Activated CD8-positive, alpha-beta T cell treated with anti-CD3 and anti-CD28 coated beads, Interleukin-2, amount 10 ng/mL, durations not matched to agents 7 days and 5 days (primary cell): ENCODE measurements at regions not wholly inside any gene's neighbourhood (a gene's known extent, or its start where the extent isn't known, plus 50 kb on each side); places are given as distances from the start of the nearest gene placed in this dataset.

Experiments used
- ATAC-seq: fragments of 150-1000 bp; cut with Tn5 transposase; one replicate; pipeline ENCODE4 v1.10.0; 2021; ENCODE audit warnings: moderate library complexity
- CTCF ChIA-PET: fragments of 350-600 bp; sonication (Branson Sonifier 250); formaldehyde crosslinking; loops from one replicate; lab custom pipeline; 2021; ENCODE audit warnings: antibody characterized with exemption; lab: Charles Lee
- POLR2A ChIA-PET: fragments of 350-600 bp; sonication (Branson Sonifier 250); formaldehyde crosslinking; loops from one replicate; lab custom pipeline; 2021; ENCODE audit warnings: antibody characterized with exemption; lab: Charles Lee
- DNase-seq: peaks from one replicate; pipeline ENCODE4 v3.0.0-alpha.2; 2020
- H3K27ac Mint-ChIP-seq: one replicate; pipeline ENCODE4 v1.8.0; 2021; ENCODE audit warnings: mild to moderate bottlenecking, mixed read lengths
- H3K27me3 Mint-ChIP-seq: one replicate; pipeline ENCODE4 v1.8.0; 2021; ENCODE audit warnings: low read depth, mixed read lengths
- H3K36me3 Mint-ChIP-seq: one replicate; pipeline ENCODE4 v1.8.0; 2021; ENCODE audit warnings: low read depth, mixed read lengths
- H3K4me1 Mint-ChIP-seq: one replicate; pipeline ENCODE4 v1.8.0; 2021; ENCODE audit warnings: low read depth, mixed read lengths
- H3K4me3 Mint-ChIP-seq: one replicate; pipeline ENCODE4 v1.8.0; 2021; ENCODE audit warnings: mild to moderate bottlenecking, mixed read lengths
- H3K9me3 Mint-ChIP-seq: one replicate; pipeline ENCODE4 v1.8.0; 2022; ENCODE audit warnings: mixed read lengths; ENCODE audit not compliant: insufficient read depth

- Mint-ChIP-seq H3K36me3 (no peaks in the 10 kb centered on the region), H3K9me3 (peaks cover 6% of the 10 kb centered on the region), H3K27me3 (no peaks in the 10 kb centered on the region), H3K27ac (no peak overlapping the region), H3K4me3 (no peak overlapping the region), H3K4me1 (no peaks in the 10 kb centered on the region)
- ATAC-seq (no peak), DNase-seq (no peak)
- ChIA-PET CTCF (no interaction called here), POLR2A (no interaction called here)
Measured at GRCh38 chr6:19444481-19444880, 392.7 kb upstream of the ID4 start.

GRCh38 chr6:19446570-19446969 lies 390.6 kb upstream of the ID4 start:
- CTCF ChIA-PET, result no interaction called here
- POLR2A ChIA-PET, result no interaction called here
- H3K27ac Mint-ChIP-seq, result no peak overlapping the region
- no peak overlapping the region for H3K4me3 Mint-ChIP-seq
- H3K4me1 Mint-ChIP-seq, result no peaks in the 10 kb centered on the region
- ATAC-seq (no peak), DNase-seq (no peak)
- peaks cover 6% of the 10 kb centered on the region for H3K9me3 Mint-ChIP-seq
- no peaks in the 10 kb centered on the region for H3K36me3 Mint-ChIP-seq
- H3K27me3 Mint-ChIP-seq, result no peaks in the 10 kb centered on the region

- Mint-ChIP-seq H3K27ac (no peak overlapping the region), H3K4me3 (no peak overlapping the region), H3K27me3 (no peaks in the 10 kb centered on the region), H3K4me1 (no peaks in the 10 kb centered on the region), H3K9me3 (peaks cover 6% of the 10 kb centered on the region), H3K36me3 (no peaks in the 10 kb centered on the region)
- POLR2A ChIA-PET, result no interaction called here
- ATAC-seq, result no peak
- CTCF ChIA-PET, result no interaction called here
- DNase-seq, result no peak
Measured at GRCh38 chr6:19450651-19451050, 386.5 kb upstream of the ID4 start.

DNA sequence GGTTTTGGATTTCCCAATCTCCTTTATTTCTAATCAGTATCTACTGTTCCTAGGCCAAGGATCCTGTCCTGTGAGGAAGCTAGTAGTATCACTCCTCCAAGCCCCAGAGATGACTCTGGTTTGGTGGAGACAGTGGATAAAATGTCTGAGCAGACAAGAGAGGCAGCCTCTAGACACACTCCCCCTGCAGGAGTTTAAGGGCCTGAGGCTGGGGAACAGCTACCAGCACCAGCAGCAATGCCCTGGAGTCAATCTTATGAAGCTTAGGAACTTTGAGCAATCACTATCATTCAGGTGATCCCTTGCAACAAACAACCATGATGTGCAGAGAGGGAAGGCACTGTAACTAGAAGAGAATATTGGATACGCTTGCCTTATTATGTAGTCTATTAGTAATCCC lies 384.7 kb upstream of the ID4 start:
- CTCF ChIA-PET, result no interaction called here
- H3K36me3 Mint-ChIP-seq, result no peaks in the 10 kb centered on the region
- H3K27me3 Mint-ChIP-seq, result no peaks in the 10 kb centered on the region
- no peak for DNase-seq
- no peaks in the 10 kb centered on the region for H3K4me1 Mint-ChIP-seq
- POLR2A ChIA-PET, result no interaction called here
- no peak for ATAC-seq
- H3K4me3 Mint-ChIP-seq, result no peak overlapping the region
- no peak overlapping the region for H3K27ac Mint-ChIP-seq
- no peaks in the 10 kb centered on the region for H3K9me3 Mint-ChIP-seq

DNA sequence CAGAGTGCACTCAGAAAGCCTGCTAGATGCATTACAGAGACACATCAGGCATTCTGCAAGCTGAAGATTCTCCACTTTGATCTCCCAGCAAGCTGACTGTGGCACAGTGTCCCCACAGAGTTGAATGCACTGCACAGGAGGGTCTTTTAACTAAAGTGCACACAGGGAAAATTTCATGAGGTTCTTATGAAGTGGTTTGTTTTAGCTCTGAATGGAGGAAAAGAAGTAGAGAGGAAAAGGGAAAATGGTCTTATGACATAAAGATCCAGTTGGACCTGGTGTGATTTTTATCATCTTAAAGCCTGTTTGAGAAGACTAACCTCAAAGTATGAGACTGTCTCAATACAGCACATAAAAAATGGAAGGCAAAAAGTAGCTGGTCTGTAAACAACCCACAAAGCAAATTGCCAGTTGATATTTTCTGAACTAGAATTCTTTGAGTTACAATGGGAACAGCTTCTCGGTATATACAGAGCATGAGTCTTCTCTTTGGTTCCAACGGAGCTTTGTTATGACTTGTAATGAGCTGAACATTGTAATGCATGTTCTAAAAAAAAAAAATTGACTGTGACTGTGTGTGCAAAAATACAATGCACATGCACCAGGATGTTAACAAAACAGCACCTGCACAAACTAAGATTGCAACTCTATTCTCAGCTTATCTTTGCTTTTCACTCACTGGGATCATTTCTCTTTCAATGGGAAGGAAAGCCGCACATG lies 383.0 kb upstream of the ID4 start:
- no peaks in the 10 kb centered on the region for H3K27me3 Mint-ChIP-seq
- DNase-seq (no peak), ATAC-seq (no peak)
- H3K4me3 Mint-ChIP-seq, result no peak overlapping the region
- H3K4me1 Mint-ChIP-seq, result no peaks in the 10 kb centered on the region
- no peaks in the 10 kb centered on the region for H3K9me3 Mint-ChIP-seq
- no peak overlapping the region for H3K27ac Mint-ChIP-seq
- no peaks in the 10 kb centered on the region for H3K36me3 Mint-ChIP-seq
- CTCF ChIA-PET, result no interaction called here
- POLR2A ChIA-PET, result no interaction called here

DNA sequence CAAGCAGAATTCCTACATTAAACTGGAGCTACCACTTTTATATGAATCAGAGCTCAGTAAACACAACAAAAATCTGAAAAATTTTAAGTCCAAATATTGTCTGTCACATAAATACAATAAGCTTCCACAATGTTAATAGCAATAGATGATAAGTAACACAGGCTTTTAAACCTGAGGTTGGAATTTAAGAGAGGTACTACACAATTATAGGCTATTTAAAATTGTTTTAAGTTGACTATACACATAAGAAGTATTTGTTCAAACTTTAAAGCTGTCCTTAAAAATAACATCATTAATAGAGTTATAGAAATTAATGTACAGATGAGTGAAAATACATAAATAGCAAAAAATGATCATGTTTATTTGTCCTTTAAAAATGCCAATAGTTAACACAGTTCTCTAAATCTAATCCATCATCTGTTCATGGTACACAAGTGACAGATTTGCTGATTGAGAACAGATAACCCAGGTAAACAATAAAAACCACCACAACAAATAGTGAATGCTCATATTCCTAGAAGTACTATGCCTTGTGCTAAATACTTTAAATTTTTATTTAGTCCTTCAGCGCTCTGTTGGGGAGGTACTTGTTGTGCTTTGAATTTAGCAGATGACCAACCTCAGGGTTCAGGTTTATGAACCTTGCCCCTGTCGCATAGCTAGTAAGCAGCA lies 382.3 kb upstream of the ID4 start:
- no peaks in the 10 kb centered on the region for H3K9me3 Mint-ChIP-seq
- ChIA-PET POLR2A (interaction anchor here (0.6 kb wide), 1 partner anchor 125 kb away, joined by 3 read pairs; no protein-coding TSS in a partner anchor), CTCF (no interaction called here)
- no peak overlapping the region for H3K27ac Mint-ChIP-seq
- no peak overlapping the region for H3K4me3 Mint-ChIP-seq
- no peak for DNase-seq
- H3K4me1 Mint-ChIP-seq, result no peaks in the 10 kb centered on the region
- ATAC-seq, result no peak
- H3K27me3 Mint-ChIP-seq, result no peaks in the 10 kb centered on the region
- no peaks in the 10 kb centered on the region for H3K36me3 Mint-ChIP-seq

DNA sequence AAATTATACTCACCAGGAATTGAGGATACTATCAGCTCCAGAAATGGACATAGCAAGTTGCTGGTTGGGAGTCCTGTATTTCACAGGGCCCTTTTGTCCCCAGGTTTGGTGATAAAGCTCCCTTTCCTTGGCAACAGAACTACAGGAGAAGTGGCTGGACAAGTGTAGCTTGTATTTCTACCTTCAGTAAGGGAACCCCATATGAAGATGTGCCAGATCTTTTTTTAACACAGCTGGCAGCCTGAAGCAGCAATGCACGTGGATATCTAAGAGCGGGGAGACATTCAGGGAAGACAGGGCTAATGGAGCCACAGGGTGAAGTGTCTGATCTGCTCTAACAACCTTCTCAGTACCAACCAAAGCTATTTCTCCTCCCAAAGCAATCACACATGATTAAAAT lies 373.9 kb upstream of the ID4 start:
- Mint-ChIP-seq H3K9me3 (no peaks in the 10 kb centered on the region), H3K4me3 (no peak overlapping the region), H3K27ac (no peak overlapping the region), H3K36me3 (no peaks in the 10 kb centered on the region), H3K4me1 (no peaks in the 10 kb centered on the region), H3K27me3 (no peaks in the 10 kb centered on the region)
- no peak for DNase-seq
- no peak for ATAC-seq
- ChIA-PET POLR2A (no interaction called here), CTCF (no interaction called here)

DNA sequence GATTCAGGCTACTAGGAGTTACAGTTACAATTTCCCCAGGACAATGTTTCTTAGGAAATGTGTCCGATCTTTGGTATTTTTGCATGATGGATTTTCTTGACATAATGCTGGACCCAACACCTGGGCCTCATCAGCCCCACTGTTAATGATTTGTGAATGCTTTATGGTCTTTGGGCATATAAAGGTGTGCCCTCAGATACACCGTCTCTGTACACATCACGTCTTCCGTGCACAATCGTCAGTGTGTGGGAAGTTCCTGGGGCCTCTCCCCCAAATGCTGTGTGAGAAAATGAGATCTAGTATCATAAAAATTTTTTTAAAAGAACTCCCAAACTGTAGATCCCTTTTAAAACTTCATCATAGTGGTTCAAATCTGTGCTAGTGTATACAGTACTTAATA lies 373.2 kb upstream of the ID4 start:
- ChIA-PET CTCF (no interaction called here), POLR2A (no interaction called here)
- ATAC-seq (no peak), DNase-seq (no peak)
- H3K27ac Mint-ChIP-seq, result no peak overlapping the region
- H3K9me3 Mint-ChIP-seq, result no peaks in the 10 kb centered on the region
- H3K4me3 Mint-ChIP-seq, result no peak overlapping the region
- H3K27me3 Mint-ChIP-seq, result no peaks in the 10 kb centered on the region
- H3K4me1 Mint-ChIP-seq, result no peaks in the 10 kb centered on the region
- no peaks in the 10 kb centered on the region for H3K36me3 Mint-ChIP-seq

GRCh38 chr6:19465256-19465655 lies 371.9 kb upstream of the ID4 start:
- Mint-ChIP-seq H3K9me3 (no peaks in the 10 kb centered on the region), H3K27ac (no peak overlapping the region), H3K4me1 (no peaks in the 10 kb centered on the region), H3K4me3 (no peak overlapping the region), H3K36me3 (no peaks in the 10 kb centered on the region), H3K27me3 (no peaks in the 10 kb centered on the region)
- ChIA-PET POLR2A (no interaction called here), CTCF (no interaction called here)
- DNase-seq (no peak), ATAC-seq (no peak)

GRCh38 chr6:19465760-19466159 lies 371.4 kb upstream of the ID4 start:
- no peak overlapping the region for H3K27ac Mint-ChIP-seq
- no peak overlapping the region for H3K4me3 Mint-ChIP-seq
- H3K9me3 Mint-ChIP-seq, result no peaks in the 10 kb centered on the region
- no peaks in the 10 kb centered on the region for H3K4me1 Mint-ChIP-seq
- no peaks in the 10 kb centered on the region for H3K36me3 Mint-ChIP-seq
- H3K27me3 Mint-ChIP-seq, result no peaks in the 10 kb centered on the region
- DNase-seq (no peak), ATAC-seq (no peak)
- ChIA-PET CTCF (no interaction called here), POLR2A (no interaction called here)

DNA sequence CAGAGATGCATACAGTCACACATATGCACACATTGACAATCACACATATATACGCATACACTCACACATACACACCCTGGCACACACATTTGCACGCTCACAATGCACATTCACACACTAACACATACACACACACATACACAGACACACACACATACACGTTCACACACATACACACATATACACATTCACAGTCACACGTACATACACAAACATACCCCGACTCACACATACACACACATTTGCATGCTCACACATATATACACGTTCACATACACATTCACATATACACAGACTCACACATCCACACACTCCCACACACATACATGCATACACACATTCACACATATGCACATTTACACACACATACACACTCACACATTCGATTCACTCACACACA lies 366.8 kb upstream of the ID4 start:
- ATAC-seq, result no peak
- Mint-ChIP-seq H3K27ac (no peak overlapping the region), H3K36me3 (no peaks in the 10 kb centered on the region), H3K4me1 (no peaks in the 10 kb centered on the region), H3K4me3 (no peak overlapping the region), H3K9me3 (no peaks in the 10 kb centered on the region), H3K27me3 (no peaks in the 10 kb centered on the region)
- ChIA-PET POLR2A (no interaction called here), CTCF (no interaction called here)
- no peak for DNase-seq

DNA sequence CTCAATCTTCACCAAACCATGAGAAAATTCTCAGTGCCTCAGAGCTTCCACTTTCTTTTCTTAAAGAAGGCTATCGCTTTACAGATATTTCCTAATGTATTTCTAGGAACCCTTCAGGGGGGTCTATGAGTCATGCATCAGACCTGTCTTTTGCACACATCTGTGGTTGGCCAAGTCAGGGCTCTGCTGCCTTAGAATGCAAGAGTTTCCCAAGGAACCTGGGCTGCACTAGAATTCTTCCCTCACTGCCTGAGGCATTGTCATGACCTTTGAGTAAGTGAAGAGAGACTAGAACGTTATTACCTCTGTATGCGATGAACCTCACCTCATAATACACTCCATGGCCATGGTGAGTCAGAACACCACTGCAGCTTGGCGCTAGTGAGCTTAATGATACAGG lies 365.0 kb upstream of the ID4 start:
- Mint-ChIP-seq H3K4me1 (no peaks in the 10 kb centered on the region), H3K27me3 (no peaks in the 10 kb centered on the region), H3K4me3 (no peak overlapping the region), H3K36me3 (no peaks in the 10 kb centered on the region), H3K27ac (no peak overlapping the region), H3K9me3 (no peaks in the 10 kb centered on the region)
- DNase-seq (no peak), ATAC-seq (no peak)
- ChIA-PET CTCF (no interaction called here), POLR2A (no interaction called here)

GRCh38 chr6:19472850-19473249 lies 364.3 kb upstream of the ID4 start:
- H3K36me3 Mint-ChIP-seq, result no peaks in the 10 kb centered on the region
- H3K27me3 Mint-ChIP-seq, result no peaks in the 10 kb centered on the region
- ChIA-PET CTCF (no interaction called here), POLR2A (no interaction called here)
- H3K27ac Mint-ChIP-seq, result no peak overlapping the region
- H3K4me1 Mint-ChIP-seq, result no peaks in the 10 kb centered on the region
- DNase-seq, result no peak
- H3K9me3 Mint-ChIP-seq, result no peaks in the 10 kb centered on the region
- no peak overlapping the region for H3K4me3 Mint-ChIP-seq
- no peak for ATAC-seq
